GM23338 (cell line): ENCODE measurements at regions not wholly inside any gene's neighbourhood (a gene's known extent, or its start where the extent isn't known, plus 50 kb on each side); places are given as distances from the start of the nearest gene placed in this dataset.
"Not testable (repeated sequence)": the region's sequence is repeated elsewhere in the genome, so short reads cannot be mapped to it uniquely, and the experiment has no call there.

Experiments
- CREB1 ChIP-seq: fragments of 250-450 bp; sonication (Bioruptor Pico); IDR thresholded peaks from 2 replicates; pipeline ENCODE4 v1.5.0; 2020; ENCODE audit warnings: low read depth, mild to moderate bottlenecking, moderate library complexity
- CTCF ChIP-seq, 2 experiments: fragments of 200-600 bp in 1 of 2; sonication (generic) in 1 of 2; conservative IDR thresholded peaks; 2 replicates each; pipeline versions ENCODE4 v1.5.1 to v1.6.1; 2016 to 2017; ENCODE audit warnings: antibody characterized with exemption in 2 of 2, low read depth in 2 of 2, mild to moderate bottlenecking in 2 of 2, moderate library complexity in 1 of 2
- ETS1 ChIP-seq: IDR thresholded peaks from 2 replicates; pipeline ENCODE4 v1.6.1; 2016; ENCODE audit warnings: antibody characterized with exemption
- EZH2 ChIP-seq: fragments of 200-600 bp; sonication (generic); IDR thresholded peaks from one replicate; pipeline ENCODE4 v1.8.0; 2017; ENCODE audit warnings: antibody characterized with exemption, mild to moderate bottlenecking, low read depth; ENCODE audit not compliant: unreplicated experiment
- EZH2phosphoT487 ChIP-seq: fragments of 200-600 bp; sonication (generic); IDR thresholded peaks from one replicate; pipeline ENCODE4 v1.8.1; 2018; ENCODE audit warnings: antibody characterized with exemption; ENCODE audit not compliant: unreplicated experiment
- JUNB ChIP-seq: IDR thresholded peaks from one replicate; pipeline ENCODE4 v1.6.1; 2016; ENCODE audit warnings: antibody characterized with exemption; ENCODE audit not compliant: unreplicated experiment
- NANOG ChIP-seq: IDR thresholded peaks from 2 replicates; pipeline ENCODE4 v1.6.1; 2016; ENCODE audit warnings: antibody characterized with exemption, borderline replicate concordance
- POLR2AphosphoS5 ChIP-seq: IDR thresholded peaks from 2 replicates; pipeline ENCODE4 v1.6.1; 2016; ENCODE audit warnings: antibody characterized with exemption, low read depth
- REST ChIP-seq: IDR thresholded peaks from one replicate; pipeline ENCODE4 v1.6.1; 2018; ENCODE audit warnings: antibody characterized with exemption; ENCODE audit not compliant: unreplicated experiment
- STAT1 ChIP-seq: IDR thresholded peaks from one replicate; pipeline ENCODE4 v1.6.1; 2016; ENCODE audit warnings: antibody characterized with exemption; ENCODE audit not compliant: unreplicated experiment
- ZNF114 ChIP-seq: fragments of 250-450 bp; sonication (Bioruptor Pico); IDR thresholded peaks from 2 replicates; pipeline ENCODE4 v1.5.0; 2020; ENCODE audit warnings: mild to moderate bottlenecking, moderate library complexity
- ZNF331 ChIP-seq: fragments of 250-450 bp; sonication (Bioruptor Pico); IDR thresholded peaks from 2 replicates; pipeline ENCODE4 v1.5.0; 2020; ENCODE audit warnings: low read depth, mild to moderate bottlenecking, moderate library complexity
- ZNF462 ChIP-seq: fragments of 250-450 bp; sonication (Bioruptor Pico); IDR thresholded peaks from 2 replicates; pipeline ENCODE4 v1.5.0; 2020; ENCODE audit warnings: mild to moderate bottlenecking, moderate library complexity

GRCh38 chr16:29152544-29153031, 167.7 kb downstream of the LAT start:
- TF ChIP-seq EZH2phosphoT487; CTCF (conservative IDR thresholded peaks at IDR 0.05; ENCODE audit: low read depth in 2 of 2); REST; CREB1 (CRISPR knock-in tag); EZH2; JUNB; NANOG; ZNF331 (CRISPR knock-in tag); ZNF114 (CRISPR knock-in tag); POLR2AphosphoS5; ETS1; STAT1; ZNF462: not testable (repeated sequence)
